CD4-positive, alpha-beta T cell (primary cell): ENCODE measurements at regions not wholly inside any gene's neighbourhood (a gene's known extent, or its start where the extent isn't known, plus 50 kb on each side); places are given as distances from the start of the nearest gene placed in this dataset.

Experiments used
- ATAC-seq: fragments of 200-7000 bp; cut with Tn5 transposase; one replicate; pipeline ENCODE4 v1.10.0; 2022; ENCODE audit warnings: mild to moderate bottlenecking; ENCODE audit not compliant: poor library complexity
- CTCF ChIA-PET: fragments of 350-600 bp; sonication (Branson Sonifier 250); formaldehyde crosslinking; loops from one replicate; lab custom pipeline; 2021; ENCODE audit warnings: antibody characterized with exemption, inconsistent platforms; lab: Charles Lee
- POLR2A ChIA-PET: fragments of 350-600 bp; sonication (Branson Sonifier 250); formaldehyde crosslinking; loops from one replicate; lab custom pipeline; 2021; ENCODE audit warnings: antibody characterized with exemption, inconsistent platforms; lab: Charles Lee
- DNase-seq, 14 experiments: peaks; one replicate each; pipeline ENCODE4 v3.0.0-alpha.2; 2013 to 2020; ENCODE audit warnings: mixed read lengths in 2 of 14
- H3K27ac ChIP-seq, 2 donors: one replicate each; pipeline versions ENCODE4 v1.5.1 to v1.7.0; 2013; ENCODE audit warnings: low read length in 2 of 2, low read depth in 1 of 2, mild to moderate bottlenecking in 1 of 2
- H3K27me3 ChIP-seq, 2 experiments: 1 replicate in 1 of 2; 2 replicates in 1 of 2; pipeline versions ENCODE4 v1.6.1 to v1.7.0; 2013; ENCODE audit warnings: low read length in 2 of 2, control low read depth in 1 of 2, mild to moderate bottlenecking in 1 of 2, moderate library complexity in 1 of 2; ENCODE audit not compliant: insufficient read depth in 2 of 2, control insufficient read depth in 1 of 2
- H3K36me3 ChIP-seq: one replicate; pipeline ENCODE4 v1.6.1; 2013; ENCODE audit warnings: low read length, control low read depth; ENCODE audit not compliant: insufficient read depth
- H3K4me1 ChIP-seq: one replicate; pipeline ENCODE4 v1.6.1; 2013; ENCODE audit warnings: low read length, control low read depth; ENCODE audit not compliant: insufficient read depth
- H3K4me3 ChIP-seq: one replicate; pipeline ENCODE4 v1.5.1; 2013; ENCODE audit warnings: mild to moderate bottlenecking, low read length, moderate library complexity
- H3K9me3 ChIP-seq, 2 experiments: 1 replicate in 1 of 2; 2 replicates in 1 of 2; pipeline versions ENCODE4 v1.6.1 to v1.7.0; 2013; ENCODE audit warnings: low read length in 2 of 2, mild to moderate bottlenecking in 2 of 2, control low read depth in 1 of 2, moderate library complexity in 1 of 2; ENCODE audit not compliant: control insufficient read depth in 1 of 2, insufficient read depth in 1 of 2
- H3K27ac Mint-ChIP-seq: one replicate; pipeline ENCODE4 v1.8.0; 2020; ENCODE audit warnings: mixed read lengths
- H3K27me3 Mint-ChIP-seq: one replicate; pipeline ENCODE4 v1.8.0; 2021; ENCODE audit warnings: mixed read lengths
- H3K36me3 Mint-ChIP-seq: one replicate; pipeline ENCODE4 v1.8.0; 2021; ENCODE audit warnings: low read depth, mixed read lengths
- H3K4me1 Mint-ChIP-seq: one replicate; pipeline ENCODE4 v1.8.0; 2021; ENCODE audit warnings: low read depth, mixed read lengths
- H3K4me3 Mint-ChIP-seq: one replicate; pipeline ENCODE4 v1.8.0; 2020; ENCODE audit warnings: mild to moderate bottlenecking, mixed read lengths
- H3K9me3 Mint-ChIP-seq: one replicate; pipeline ENCODE4 v1.8.0; 2020; ENCODE audit warnings: mixed read lengths
- CTCF ChIP-seq: fragments of 200-600 bp; IDR thresholded peaks from one replicate; pipeline ENCODE4 v1.8.0; 2022; ENCODE audit warnings: antibody characterized with exemption, mild to moderate bottlenecking
- intact Hi-C, 2 experiments: fragments of 100-400 bp; cut with DNase I in 1 of 2; cut with micrococcal nuclease in 1 of 2; formaldehyde crosslinking; loops; one replicate each; pipeline versions ENCODE4 v1.15.1 to v1.9.0; 2023 to 2025; cut with DNase I, micrococcal nuclease

DNA sequence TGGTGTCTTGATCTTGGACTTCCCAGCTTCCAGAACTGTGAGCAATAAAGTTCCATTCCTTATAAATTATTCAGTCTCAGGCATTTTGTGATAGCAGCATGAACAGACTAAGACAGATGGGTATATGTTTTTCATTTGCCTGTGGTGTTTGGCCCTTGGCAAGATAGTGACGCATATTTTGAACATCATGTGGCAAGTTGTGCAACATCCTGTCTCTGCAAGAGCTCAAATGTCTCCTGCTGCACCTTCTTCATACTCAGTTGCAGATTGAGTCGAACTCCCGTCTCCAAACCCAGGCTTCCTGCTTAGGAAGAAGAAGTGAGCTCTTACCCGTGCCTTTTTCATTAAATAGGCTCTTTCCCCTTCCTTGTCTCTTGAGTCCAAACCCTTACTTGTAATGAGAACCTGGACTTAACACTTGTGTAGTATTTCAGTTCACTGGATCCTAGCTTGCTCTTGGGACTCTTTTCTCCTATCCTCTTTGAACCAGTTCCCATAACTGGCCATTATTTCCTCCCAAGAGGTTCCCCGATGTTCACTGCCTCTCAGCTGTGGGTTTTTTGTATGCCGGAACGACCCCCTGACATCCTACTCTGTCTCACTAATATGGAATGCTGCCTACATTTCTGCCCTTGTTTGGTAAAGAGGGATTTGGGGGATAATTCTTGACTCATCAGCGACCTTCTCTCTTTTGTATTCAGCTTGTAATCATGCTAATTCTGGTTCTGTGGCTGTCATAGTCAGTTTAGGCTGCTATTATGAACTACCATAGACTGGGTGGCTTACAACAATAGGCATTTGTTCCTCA lies 125.0 kb upstream of the KCNK2 start:
- peaks cover 8% of the 10 kb centered on the region for H3K27me3 Mint-ChIP-seq
- Histone ChIP-seq H3K27me3 (no peaks in the 10 kb centered on the region), H3K27ac (no peak overlapping the region), H3K4me3 (no peak overlapping the region), H3K4me1 (no peaks in the 10 kb centered on the region), H3K36me3 (no peaks in the 10 kb centered on the region), H3K9me3 (no peaks in the 10 kb centered on the region)
- H3K36me3 Mint-ChIP-seq = no peaks in the 10 kb centered on the region
- intact Hi-C loops = no loop called here
- no peaks in the 10 kb centered on the region for H3K9me3 Mint-ChIP-seq
- ATAC-seq = no peak
- no peak overlapping the region for H3K4me3 Mint-ChIP-seq
- H3K27ac Mint-ChIP-seq = no peak overlapping the region
- POLR2A ChIA-PET = no interaction called here
- H3K4me1 Mint-ChIP-seq = no peaks in the 10 kb centered on the region
- CTCF ChIA-PET = no interaction called here
- DNase-seq = no peak
- TF ChIP-seq CTCF = no peak

DNA sequence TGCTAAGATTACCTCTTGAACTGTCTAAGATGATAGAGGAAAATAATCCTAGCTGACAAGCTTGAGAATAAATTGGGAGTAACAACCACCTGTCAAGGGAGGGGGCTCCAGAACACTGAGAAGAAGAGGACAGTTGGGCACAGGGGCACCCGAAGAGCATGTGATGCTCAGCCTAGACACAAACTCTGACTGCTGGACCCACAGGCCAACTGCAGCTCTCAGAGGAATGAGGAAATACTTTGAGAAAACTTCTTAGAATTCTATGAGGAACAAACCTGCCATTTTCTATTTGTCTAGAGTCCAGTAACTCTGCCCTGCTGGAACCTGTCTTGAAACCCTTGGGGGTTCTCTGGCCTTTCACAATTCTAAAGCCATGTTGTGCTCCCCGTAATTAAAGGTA lies 124.1 kb upstream of the KCNK2 start:
- no peak for TF ChIP-seq CTCF
- no peaks in the 10 kb centered on the region for H3K4me1 Mint-ChIP-seq
- ATAC-seq = no peak

DNA sequence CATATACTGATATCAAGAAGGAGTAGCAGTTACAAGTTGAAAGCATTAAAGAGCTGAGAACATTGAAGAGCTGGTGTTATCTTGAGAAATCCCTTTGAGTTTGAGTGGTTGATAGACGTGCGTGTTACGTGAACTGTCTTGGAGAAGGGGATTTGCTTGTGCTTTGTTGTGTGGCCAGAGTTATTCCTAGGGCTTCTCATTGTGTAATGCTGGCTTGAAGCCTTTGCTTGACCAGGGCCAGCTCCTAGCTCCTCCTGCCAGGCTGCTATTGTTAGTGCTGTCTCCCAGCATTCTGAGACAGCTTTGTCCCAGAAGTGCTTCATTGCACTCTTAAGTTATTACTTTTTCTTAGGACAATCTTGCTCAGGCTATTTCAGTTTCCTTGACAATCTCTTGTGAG lies 116.2 kb upstream of the KCNK2 start:
- H3K36me3 ChIP-seq = no peaks in the 10 kb centered on the region

More for the DNA sequence above, 124.1 kb upstream of the KCNK2 start:
- H3K9me3 ChIP-seq = no peaks in the 10 kb centered on the region
- no peaks in the 10 kb centered on the region for H3K36me3 ChIP-seq
- POLR2A ChIA-PET = no interaction called here
- Mint-ChIP-seq H3K27me3 (peaks cover 8% of the 10 kb centered on the region), H3K36me3 (no peaks in the 10 kb centered on the region), H3K27ac (no peak overlapping the region), H3K4me3 (no peak overlapping the region), H3K9me3 (no peaks in the 10 kb centered on the region)
- CTCF ChIA-PET = no interaction called here
- intact Hi-C loops = no loop called here
- H3K27me3 ChIP-seq = no peaks in the 10 kb centered on the region
- H3K4me3 ChIP-seq = no peak overlapping the region
- no peak for DNase-seq
- no peak overlapping the region for H3K27ac ChIP-seq
- H3K4me1 ChIP-seq = no peaks in the 10 kb centered on the region

More for the DNA sequence above, 116.2 kb upstream of the KCNK2 start:
- H3K4me3 Mint-ChIP-seq = no peak overlapping the region
- H3K9me3 ChIP-seq = no peaks in the 10 kb centered on the region
- H3K36me3 Mint-ChIP-seq = no peaks in the 10 kb centered on the region
- H3K4me1 ChIP-seq = no peaks in the 10 kb centered on the region
- DNase-seq = no peak
- ChIA-PET POLR2A (no interaction called here), CTCF (no interaction called here)
- no peak for ATAC-seq
- H3K27me3 Mint-ChIP-seq = peaks cover 18% of the 10 kb centered on the region
- H3K27me3 ChIP-seq = no peaks in the 10 kb centered on the region
- TF ChIP-seq CTCF = no peak
- H3K27ac Mint-ChIP-seq = no peak overlapping the region
- H3K9me3 Mint-ChIP-seq = no peaks in the 10 kb centered on the region
- intact Hi-C loops = no loop called here
- no peak overlapping the region for H3K4me3 ChIP-seq
- no peaks in the 10 kb centered on the region for H3K4me1 Mint-ChIP-seq
- H3K27ac ChIP-seq = no peak overlapping the region
